CD4-positive, alpha-beta memory T cell (primary cell): ENCODE measurements at regions not wholly inside any gene's neighbourhood (a gene's known extent, or its start where the extent isn't known, plus 50 kb on each side); places are given as distances from the start of the nearest gene placed in this dataset.
"Not testable (repeated sequence)": the region's sequence is repeated elsewhere in the genome, so short reads cannot be mapped to it uniquely, and the experiment has no call there.

Experiments
- CTCF ChIA-PET: fragments of 350-600 bp; sonication (Branson Sonifier 250); formaldehyde crosslinking; loops from one replicate; lab custom pipeline; 2021; ENCODE audit warnings: inconsistent platforms; ENCODE audit not compliant: partially characterized antibody; lab: Charles Lee
- POLR2A ChIA-PET: fragments of 350-600 bp; sonication (Branson Sonifier 250); formaldehyde crosslinking; loops from one replicate; lab custom pipeline; 2021; ENCODE audit not compliant: partially characterized antibody; lab: Charles Lee
- DNase-seq, 5 donors: peaks; one replicate each; pipeline versions ENCODE4 v3.0.0 to v3.0.0-alpha.2; 2020 to 2022; ENCODE audit warnings: mixed read lengths in 1 of 5
- H3K27ac ChIP-seq: one replicate; pipeline ENCODE4 v1.7.0; 2013; ENCODE audit warnings: low read depth, low read length
- H3K27me3 ChIP-seq: 2 replicates; pipeline ENCODE4 v1.7.0; 2013; ENCODE audit warnings: mild to moderate bottlenecking, low read length, moderate library complexity; ENCODE audit not compliant: insufficient read depth
- H3K36me3 ChIP-seq: 2 replicates; pipeline ENCODE4 v1.7.0; 2013; ENCODE audit warnings: mild to moderate bottlenecking, low read length, moderate library complexity; ENCODE audit not compliant: insufficient read depth
- H3K4me1 ChIP-seq: 2 replicates; pipeline ENCODE4 v1.7.0; 2013; ENCODE audit warnings: mild to moderate bottlenecking, low read length, moderate library complexity; ENCODE audit not compliant: insufficient read depth
- H3K4me3 ChIP-seq, 2 donors: one replicate each; pipeline ENCODE4 v1.7.0; 2013; ENCODE audit warnings: low read length in 2 of 2, mild to moderate bottlenecking in 1 of 2
- H3K9me3 ChIP-seq, 2 donors: one replicate each; pipeline ENCODE4 v1.7.0; 2013; ENCODE audit warnings: low read length in 2 of 2, control low read depth in 1 of 2; ENCODE audit not compliant: control insufficient read depth in 1 of 2
- H3K27ac Mint-ChIP-seq, 7 donors: one replicate each; pipeline ENCODE4 v1.8.0; 2020 to 2021; ENCODE audit warnings: mixed read lengths in 7 of 7, mild to moderate bottlenecking in 6 of 7, inconsistent platforms in 3 of 7, moderate library complexity in 3 of 7
- H3K27me3 Mint-ChIP-seq, 2 donors: one replicate each; pipeline ENCODE4 v1.8.0; 2020 to 2021; ENCODE audit warnings: mixed read lengths in 2 of 2
- H3K36me3 Mint-ChIP-seq, 2 donors: one replicate each; pipeline ENCODE4 v1.8.0; 2020 to 2021; ENCODE audit warnings: mixed read lengths in 2 of 2, inconsistent platforms in 1 of 2, mild to moderate bottlenecking in 1 of 2
- H3K4me1 Mint-ChIP-seq, 4 donors: one replicate each; pipeline ENCODE4 v1.8.0; 2020 to 2021; ENCODE audit warnings: mixed read lengths in 4 of 4, mild to moderate bottlenecking in 1 of 4
- H3K4me3 Mint-ChIP-seq, 8 donors: one replicate each; pipeline ENCODE4 v1.8.0; 2020 to 2021; ENCODE audit warnings: mixed read lengths in 8 of 8, mild to moderate bottlenecking in 7 of 8, moderate library complexity in 6 of 8, inconsistent platforms in 3 of 8
- H3K9me3 Mint-ChIP-seq, 8 donors: one replicate each; pipeline ENCODE4 v1.8.0; 2020 to 2021; ENCODE audit warnings: mixed read lengths in 8 of 8, mild to moderate bottlenecking in 5 of 8, inconsistent platforms in 3 of 8, moderate library complexity in 1 of 8
- intact Hi-C: fragments of 100-400 bp; cut with micrococcal nuclease; formaldehyde crosslinking; loops from one replicate; pipeline ENCODE4 v1.15.1; 2023

GRCh38 chrX:89539150-89539549 lies 382.6 kb upstream of the TGIF2LX start:
- intact Hi-C loops, DNase-seq, CTCF ChIA-PET, H3K9me3 Mint-ChIP-seq, H3K9me3 ChIP-seq, H3K4me1 ChIP-seq, H3K36me3 ChIP-seq, H3K27me3 Mint-ChIP-seq, H3K27ac Mint-ChIP-seq, H3K27me3 ChIP-seq, H3K4me1 Mint-ChIP-seq, H3K36me3 Mint-ChIP-seq, H3K4me3 ChIP-seq, H3K27ac ChIP-seq, H3K4me3 Mint-ChIP-seq, POLR2A ChIA-PET: not testable (repeated sequence)

GRCh38 chrX:89557146-89557545 lies 364.6 kb upstream of the TGIF2LX start:
- POLR2A ChIA-PET, H3K9me3 ChIP-seq, H3K4me3 Mint-ChIP-seq, CTCF ChIA-PET, H3K27me3 Mint-ChIP-seq, intact Hi-C loops, DNase-seq, H3K9me3 Mint-ChIP-seq, H3K4me3 ChIP-seq, H3K27ac ChIP-seq, H3K36me3 ChIP-seq, H3K4me1 Mint-ChIP-seq, H3K36me3 Mint-ChIP-seq, H3K27me3 ChIP-seq, H3K27ac Mint-ChIP-seq, H3K4me1 ChIP-seq: not testable (repeated sequence)

GRCh38 chrX:89562079-89562478 lies 359.6 kb upstream of the TGIF2LX start:
- H3K27me3 Mint-ChIP-seq, H3K9me3 Mint-ChIP-seq, H3K9me3 ChIP-seq, H3K4me1 ChIP-seq, H3K36me3 ChIP-seq, H3K4me1 Mint-ChIP-seq, H3K4me3 Mint-ChIP-seq, H3K36me3 Mint-ChIP-seq, CTCF ChIA-PET, H3K27me3 ChIP-seq, POLR2A ChIA-PET, DNase-seq, H3K4me3 ChIP-seq, intact Hi-C loops, H3K27ac ChIP-seq, H3K27ac Mint-ChIP-seq: not testable (repeated sequence)

- H3K27me3 Mint-ChIP-seq, POLR2A ChIA-PET, H3K27me3 ChIP-seq, H3K36me3 ChIP-seq, CTCF ChIA-PET, H3K4me3 ChIP-seq, H3K9me3 ChIP-seq, H3K9me3 Mint-ChIP-seq, H3K27ac ChIP-seq, intact Hi-C loops, H3K4me1 ChIP-seq, H3K36me3 Mint-ChIP-seq, H3K4me1 Mint-ChIP-seq, H3K4me3 Mint-ChIP-seq, DNase-seq, H3K27ac Mint-ChIP-seq: not testable (repeated sequence)
These were observed 358.6 kb upstream of the TGIF2LX start for GRCh38 chrX:89563107-89563506.

- H3K27ac ChIP-seq, H3K36me3 ChIP-seq, H3K27me3 Mint-ChIP-seq, H3K9me3 ChIP-seq, H3K27me3 ChIP-seq, H3K4me1 Mint-ChIP-seq, POLR2A ChIA-PET, H3K27ac Mint-ChIP-seq, H3K36me3 Mint-ChIP-seq, H3K4me1 ChIP-seq, H3K9me3 Mint-ChIP-seq, H3K4me3 ChIP-seq, intact Hi-C loops, H3K4me3 Mint-ChIP-seq, CTCF ChIA-PET, DNase-seq: not testable (repeated sequence)
These were observed 353.9 kb upstream of the TGIF2LX start for GRCh38 chrX:89567787-89568186.

- intact Hi-C loops, DNase-seq: not testable (repeated sequence)
These were observed 339.8 kb upstream of the TGIF2LX start for GRCh38 chrX:89581868-89582267.

GRCh38 chrX:89631858-89632257 lies 289.9 kb upstream of the TGIF2LX start:
- H3K27me3 Mint-ChIP-seq, POLR2A ChIA-PET, H3K36me3 Mint-ChIP-seq: not testable (repeated sequence)

More at GRCh38 chrX:89581868-89582267, 339.8 kb upstream of the TGIF2LX start:
- POLR2A ChIA-PET, H3K27ac ChIP-seq, H3K9me3 Mint-ChIP-seq, H3K27me3 ChIP-seq, CTCF ChIA-PET, H3K4me3 ChIP-seq, H3K4me3 Mint-ChIP-seq, H3K27ac Mint-ChIP-seq, H3K4me1 Mint-ChIP-seq, H3K27me3 Mint-ChIP-seq, H3K36me3 Mint-ChIP-seq, H3K9me3 ChIP-seq, H3K36me3 ChIP-seq, H3K4me1 ChIP-seq: not testable (repeated sequence)

GRCh38 chrX:89635887-89636286 lies 285.8 kb upstream of the TGIF2LX start:
- H3K4me1 ChIP-seq, DNase-seq, H3K27ac Mint-ChIP-seq, H3K36me3 Mint-ChIP-seq, CTCF ChIA-PET, H3K36me3 ChIP-seq, H3K9me3 ChIP-seq, intact Hi-C loops, H3K27me3 Mint-ChIP-seq, H3K9me3 Mint-ChIP-seq, H3K4me1 Mint-ChIP-seq, H3K27me3 ChIP-seq, POLR2A ChIA-PET, H3K4me3 ChIP-seq, H3K4me3 Mint-ChIP-seq, H3K27ac ChIP-seq: not testable (repeated sequence)

More at GRCh38 chrX:89631858-89632257, 289.9 kb upstream of the TGIF2LX start:
- H3K4me3 Mint-ChIP-seq, H3K4me3 ChIP-seq, H3K4me1 Mint-ChIP-seq, H3K27me3 ChIP-seq, H3K27ac Mint-ChIP-seq, H3K4me1 ChIP-seq, CTCF ChIA-PET, intact Hi-C loops, H3K9me3 Mint-ChIP-seq, H3K9me3 ChIP-seq, H3K36me3 ChIP-seq, DNase-seq, H3K27ac ChIP-seq: not testable (repeated sequence)
